H9 (cell line): ENCODE measurements at regions not wholly inside any gene's neighbourhood (a gene's known extent, or its start where the extent isn't known, plus 50 kb on each side); places are given as distances from the start of the nearest gene placed in this dataset.

Experiments used
- DNase-seq: peaks from one replicate; pipeline ENCODE4 v3.0.0-alpha.2; 2017
- H2AFZ ChIP-seq: one replicate; pipeline ENCODE4 v1.6.1; 2013; ENCODE audit warnings: mild to moderate bottlenecking, low read length, control low read depth, moderate library complexity
- H2AK5ac ChIP-seq: 2 replicates; pipeline ENCODE4 v1.6.1; 2013; ENCODE audit warnings: low read length, control low read depth, mixed read lengths; ENCODE audit not compliant: insufficient read length
- H2BK120ac ChIP-seq: one replicate; pipeline ENCODE4 v1.6.1; 2013; ENCODE audit warnings: low read depth, mild to moderate bottlenecking, low read length, control low read depth, inconsistent platforms; ENCODE audit not compliant: poor library complexity, severe bottlenecking
- H2BK12ac ChIP-seq: 2 replicates; pipeline ENCODE4 v1.6.1; 2013; ENCODE audit warnings: low read length, control low read depth, mixed read lengths, low read depth; ENCODE audit not compliant: insufficient read length
- H2BK15ac ChIP-seq: 2 replicates; pipeline ENCODE4 v1.6.1; 2013; ENCODE audit warnings: low read depth, low read length, control low read depth
- H2BK20ac ChIP-seq: one replicate; pipeline ENCODE4 v1.6.1; 2013; ENCODE audit warnings: low read depth, mild to moderate bottlenecking, low read length, control low read depth, inconsistent platforms; ENCODE audit not compliant: poor library complexity, severe bottlenecking
- H2BK5ac ChIP-seq: 2 replicates; pipeline ENCODE4 v1.6.1; 2013; ENCODE audit warnings: low read length, control low read depth, mixed read lengths; ENCODE audit not compliant: insufficient read length
- H3K14ac ChIP-seq: 2 replicates; pipeline ENCODE4 v1.6.1; 2013; ENCODE audit warnings: low read length, control low read depth; ENCODE audit not compliant: insufficient read depth
- H3K18ac ChIP-seq: 2 replicates; pipeline ENCODE4 v1.6.1; 2013; ENCODE audit warnings: low read depth, mild to moderate bottlenecking, mixed read lengths, low read length, control low read depth; ENCODE audit not compliant: insufficient read length
- H3K23ac ChIP-seq: 2 replicates; pipeline ENCODE4 v1.6.1; 2013; ENCODE audit warnings: low read length, control low read depth, mixed read lengths, low read depth; ENCODE audit not compliant: insufficient read length
- H3K23me2 ChIP-seq: 2 replicates; pipeline ENCODE4 v1.6.1; 2013; ENCODE audit warnings: low read depth, mild to moderate bottlenecking, mixed read lengths, low read length, control low read depth; ENCODE audit not compliant: insufficient read length, poor library complexity, severe bottlenecking
- H3K27ac ChIP-seq: 2 replicates; pipeline ENCODE4 v1.5.1; 2013; ENCODE audit warnings: low read length, control low read depth, mixed read lengths, low read depth; ENCODE audit not compliant: insufficient read length
- H3K27me3 ChIP-seq: 2 replicates; pipeline ENCODE4 v1.6.1; 2013; ENCODE audit warnings: low read length, control low read depth, inconsistent platforms; ENCODE audit not compliant: insufficient read depth
- H3K4ac ChIP-seq: 2 replicates; pipeline ENCODE4 v1.6.1; 2013; ENCODE audit warnings: low read depth, mild to moderate bottlenecking, control low read depth, inconsistent platforms, low read length, moderate library complexity
- H3K4me1 ChIP-seq: 2 replicates; pipeline ENCODE4 v1.6.1; 2013; ENCODE audit warnings: low read length, control low read depth, inconsistent platforms; ENCODE audit not compliant: insufficient read depth
- H3K4me2 ChIP-seq: 2 replicates; pipeline ENCODE4 v1.6.1; 2013; ENCODE audit warnings: low read length, control low read depth, mixed read lengths; ENCODE audit not compliant: insufficient read length, insufficient read depth
- H3K56ac ChIP-seq: 2 replicates; pipeline ENCODE4 v1.6.1; 2013; ENCODE audit warnings: low read depth, mild to moderate bottlenecking, mixed read lengths, low read length, control low read depth; ENCODE audit not compliant: insufficient read length
- H3K79me1 ChIP-seq: 2 replicates; pipeline ENCODE4 v1.6.1; 2013; ENCODE audit warnings: low read depth, mild to moderate bottlenecking, moderate library complexity, low read length, control low read depth, inconsistent platforms; ENCODE audit not compliant: insufficient read depth, poor library complexity, severe bottlenecking
- H3K79me2 ChIP-seq: 2 replicates; pipeline ENCODE4 v1.6.1; 2013; ENCODE audit warnings: low read length, control low read depth, inconsistent platforms; ENCODE audit not compliant: insufficient read depth
- H3K9ac ChIP-seq: 2 replicates; pipeline ENCODE4 v1.6.1; 2013; ENCODE audit warnings: low read length, control low read depth, mixed read lengths; ENCODE audit not compliant: insufficient read length; ENCODE audit errors: extremely low read depth
- H3K9me3 ChIP-seq: one replicate; pipeline ENCODE4 v1.6.1; 2013; ENCODE audit warnings: low read depth, low read length, inconsistent platforms; ENCODE audit not compliant: control insufficient read depth
- H3T11ph ChIP-seq: one replicate; pipeline ENCODE4 v1.6.1; 2013; ENCODE audit warnings: mild to moderate bottlenecking, low read length, control low read depth, inconsistent platforms
- H4K20me1 ChIP-seq: one replicate; pipeline ENCODE4 v1.6.1; 2013; ENCODE audit not compliant: control insufficient read depth, insufficient read length, insufficient read depth
- H4K5ac ChIP-seq: 2 replicates; pipeline ENCODE4 v1.6.1; 2013; ENCODE audit warnings: low read depth, mild to moderate bottlenecking, mixed read lengths, low read length, control low read depth; ENCODE audit not compliant: insufficient read length
- H4K8ac ChIP-seq: replicated peaks from 2 replicates; pipeline ENCODE4 v1.6.1; 2013; ENCODE audit warnings: low read length, control low read depth, mixed read lengths, low read depth; ENCODE audit not compliant: insufficient read length
- H4K91ac ChIP-seq: 2 replicates; pipeline ENCODE4 v1.6.1; 2013; ENCODE audit warnings: low read depth, mild to moderate bottlenecking, moderate library complexity, mixed read lengths, low read length, control low read depth; ENCODE audit not compliant: insufficient read length
- H3K27ac Mint-ChIP-seq, 3 experiments: 2 replicates in 2 of 3; 3 replicates in 1 of 3; pipeline ENCODE4 v1.8.0; 2020 to 2021; ENCODE audit warnings: mixed read lengths in 3 of 3, mild to moderate bottlenecking in 1 of 3, moderate library complexity in 1 of 3
- H3K27me3 Mint-ChIP-seq: 2 replicates; pipeline ENCODE4 v1.8.0; 2021; ENCODE audit warnings: low read depth, mild to moderate bottlenecking, moderate library complexity, mixed read lengths
- H3K36me3 Mint-ChIP-seq, 3 experiments: 2 replicates in 2 of 3; 3 replicates in 1 of 3; pipeline ENCODE4 v1.8.0; 2020 to 2021; ENCODE audit warnings: low read depth in 3 of 3, mixed read lengths in 3 of 3; ENCODE audit not compliant: insufficient read depth in 1 of 3
- H3K4me1 Mint-ChIP-seq, 2 experiments: 2 replicates each; pipeline ENCODE4 v1.8.0; 2020; ENCODE audit warnings: mixed read lengths in 2 of 2
- H3K4me3 Mint-ChIP-seq, 2 experiments: 2 replicates in 1 of 2; 3 replicates in 1 of 2; pipeline ENCODE4 v1.8.0; 2020 to 2021; ENCODE audit warnings: mild to moderate bottlenecking in 2 of 2, mixed read lengths in 2 of 2, moderate library complexity in 1 of 2
- H3K9me3 Mint-ChIP-seq, 2 experiments: 2 replicates in 1 of 2; 3 replicates in 1 of 2; pipeline ENCODE4 v1.8.0; 2020; ENCODE audit warnings: mild to moderate bottlenecking in 2 of 2, mixed read lengths in 2 of 2, moderate library complexity in 1 of 2
- CTCF ChIP-seq: fragments of 200-600 bp; sonication (generic); conservative IDR thresholded peaks from 3 replicates; pipeline ENCODE4 v1.8.0; 2021; ENCODE audit warnings: antibody characterized with exemption, mild to moderate bottlenecking
- WGBS: extraction: QIAGEN DNeasy Blood & Tissue Kit; methylation state at CpG from one replicate; pipeline ENCODE4 v1.1.7; 2013; ENCODE audit warnings: missing lambda C conversion rate, low lambda C conversion rate, mixed read lengths; ENCODE audit not compliant: insufficient read length; ENCODE audit errors: extremely low coverage; 5-methylcytosine and 5-hydroxymethylcytosine counted together

GRCh38 chr6:147058786-147059385, 145.3 kb upstream of the STXBP5 start:
- Mint-ChIP-seq H3K9me3 (no peaks in the 10 kb centered on the region), H3K4me3 (no peak overlapping the region), H3K27ac (no peak overlapping the region; a peak in 1 of 7 replicates), H3K4me1 (peaks cover 20 to 21% of the 10 kb centered on the region in 2 experiments), H3K27me3 (no peaks in the 10 kb centered on the region; the same call in 1 of the 2 replicates), H3K36me3 (no peaks in the 10 kb centered on the region)
- no peak overlapping the region for H3K9ac ChIP-seq
- H3K9me3 ChIP-seq: no peaks in the 10 kb centered on the region
- H3K27ac ChIP-seq: no peak overlapping the region
- H4K8ac ChIP-seq: no peak overlapping the region
- H3K23me2 ChIP-seq: no peaks in the 10 kb centered on the region
- H2BK20ac ChIP-seq: no peak overlapping the region
- no peak for TF ChIP-seq CTCF
- H3K4ac ChIP-seq: no peak overlapping the region
- no peak overlapping the region for H3T11ph ChIP-seq
- H4K91ac ChIP-seq: no peak overlapping the region
- no peak overlapping the region for H2BK15ac ChIP-seq
- H4K20me1 ChIP-seq: no peaks in the 10 kb centered on the region
- H2AK5ac ChIP-seq: no peak overlapping the region
- no peak overlapping the region for H4K5ac ChIP-seq
- no peak overlapping the region for H3K4me2 ChIP-seq
- no peak overlapping the region for H3K18ac ChIP-seq
- peaks cover 4% of the 10 kb centered on the region; the same call in 1 of the 2 replicates for H3K4me1 ChIP-seq
- no CpG with 5 or more reads among the region's 1 CpG for WGBS
- H2BK120ac ChIP-seq: no peak overlapping the region
- H2BK5ac ChIP-seq: no peak overlapping the region
- H3K56ac ChIP-seq: no peak overlapping the region
- no peak for DNase-seq
- no peak overlapping the region for H3K14ac ChIP-seq
- no peaks in the 10 kb centered on the region for H3K79me1 ChIP-seq
- no peak overlapping the region for H2BK12ac ChIP-seq
- no peak overlapping the region for H2AFZ ChIP-seq
- H3K27me3 ChIP-seq: no peaks in the 10 kb centered on the region
- H3K79me2 ChIP-seq: no peaks in the 10 kb centered on the region
- no peak overlapping the region for H3K23ac ChIP-seq
